C4-2B (cell line): ENCODE measurements at regions not wholly inside any gene's neighbourhood (a gene's known extent, or its start where the extent isn't known, plus 50 kb on each side); places are given as distances from the start of the nearest gene placed in this dataset.

Experiments
- H3K27ac ChIP-seq: fragments of 450-650 bp; 2 replicates; pipeline ENCODE4 v1.5.1; 2017
- CTCF ChIP-seq: fragments of 450-650 bp; conservative IDR thresholded peaks from 2 replicates; pipeline ENCODE4 v1.5.1; 2017; ENCODE audit warnings: mild to moderate bottlenecking
- ZFX ChIP-seq: fragments of 450-650 bp; IDR thresholded peaks from 2 replicates; pipeline ENCODE4 v1.6.1; 2017

GRCh38 chr17:73861543-73861942 lies 217.3 kb upstream of the SDK2 start:
- TF ChIP-seq CTCF (no peak), ZFX (no peak)
- H3K27ac ChIP-seq: peak overlapping the region; percentile 50

- H3K27ac ChIP-seq: no peak overlapping the region
- TF ChIP-seq ZFX: no peak
- TF ChIP-seq CTCF: no peak
Observed at GRCh38 chr17:73863761-73864535, 219.7 kb upstream of the SDK2 start.

- H3K27ac ChIP-seq: no peak overlapping the region
- TF ChIP-seq ZFX (no peak), CTCF (no peak)
Observed at GRCh38 chr17:73865831-73866230, 221.6 kb upstream of the SDK2 start.

- TF ChIP-seq CTCF: no peak
- no peak for TF ChIP-seq ZFX
Observed at GRCh38 chr17:73867056-73867455, 222.8 kb upstream of the SDK2 start.

GRCh38 chr17:73870068-73870467 lies 225.8 kb upstream of the SDK2 start:
- TF ChIP-seq CTCF (no peak), ZFX (no peak)

More at GRCh38 chr17:73867056-73867455, 222.8 kb upstream of the SDK2 start:
- no peak overlapping the region for H3K27ac ChIP-seq

GRCh38 chr17:73870473-73870872 lies 226.2 kb upstream of the SDK2 start:
- H3K27ac ChIP-seq: no peak overlapping the region
- no peak for TF ChIP-seq ZFX
- TF ChIP-seq CTCF: no peak

More at GRCh38 chr17:73870068-73870467, 225.8 kb upstream of the SDK2 start:
- H3K27ac ChIP-seq: no peak overlapping the region

- no peak overlapping the region for H3K27ac ChIP-seq
- TF ChIP-seq ZFX (no peak), CTCF (no peak)
Observed at GRCh38 chr17:73872816-73873215, 228.6 kb upstream of the SDK2 start.
